CD4-positive, CD25-positive, alpha-beta regulatory T cell (primary cell): ENCODE measurements at regions not wholly inside any gene's neighbourhood (a gene's known extent, or its start where the extent isn't known, plus 50 kb on each side); places are given as distances from the start of the nearest gene placed in this dataset.
"Not testable (repeated sequence)": the region's sequence is repeated elsewhere in the genome, so short reads cannot be mapped to it uniquely, and the experiment has no call there.

Experiments
- ATAC-seq, 2 donors: fragments of 150-1000 bp; cut with Tn5 transposase; one replicate each; pipeline ENCODE4 v1.10.0; 2021; ENCODE audit warnings: low read depth in 2 of 2, moderate number of reproducible peaks in 2 of 2, moderate library complexity in 1 of 2
- DNase-seq, 3 donors: peaks; one replicate each; pipeline versions ENCODE4 v3.0.0 to v3.0.0-alpha.2; 2012 to 2022; ENCODE audit warnings: mixed read lengths in 1 of 3
- H3K27ac ChIP-seq: one replicate; pipeline ENCODE4 v1.7.0; 2013; ENCODE audit warnings: mild to moderate bottlenecking, low read length; ENCODE audit not compliant: insufficient read depth, poor library complexity, severe bottlenecking
- H3K27me3 ChIP-seq: one replicate; pipeline ENCODE4 v1.7.0; 2013; ENCODE audit warnings: low read length; ENCODE audit not compliant: control insufficient read depth, insufficient read depth
- H3K36me3 ChIP-seq: one replicate; pipeline ENCODE4 v1.7.0; 2013; ENCODE audit warnings: mild to moderate bottlenecking, low read length, moderate library complexity; ENCODE audit not compliant: control insufficient read depth, insufficient read depth
- H3K4me1 ChIP-seq: 2 replicates; pipeline ENCODE4 v1.7.0; 2013; ENCODE audit warnings: mild to moderate bottlenecking, low read length; ENCODE audit not compliant: insufficient read depth, control insufficient read depth, poor library complexity, severe bottlenecking
- H3K4me3 ChIP-seq: one replicate; pipeline ENCODE4 v1.7.0; 2013; ENCODE audit warnings: low read depth, mild to moderate bottlenecking, low read length, moderate library complexity
- H3K9me3 ChIP-seq, 2 experiments: 1 replicate in 1 of 2; 2 replicates in 1 of 2; pipeline ENCODE4 v1.7.0; 2013; ENCODE audit warnings: low read length in 2 of 2, mild to moderate bottlenecking in 1 of 2, moderate library complexity in 1 of 2; ENCODE audit not compliant: control insufficient read depth in 2 of 2
- H3K27ac Mint-ChIP-seq, 3 donors: one replicate each; pipeline ENCODE4 v1.8.0; 2020 to 2022; ENCODE audit warnings: mild to moderate bottlenecking in 3 of 3, mixed read lengths in 3 of 3, moderate library complexity in 2 of 3
- H3K27me3 Mint-ChIP-seq: one replicate; pipeline ENCODE4 v1.8.0; 2022; ENCODE audit warnings: mild to moderate bottlenecking, mixed read lengths
- H3K36me3 Mint-ChIP-seq: one replicate; pipeline ENCODE4 v1.8.0; 2020; ENCODE audit warnings: mixed read lengths
- H3K4me1 Mint-ChIP-seq, 4 donors: one replicate each; pipeline ENCODE4 v1.8.0; 2020 to 2022; ENCODE audit warnings: mixed read lengths in 4 of 4, mild to moderate bottlenecking in 1 of 4
- H3K4me3 Mint-ChIP-seq, 4 donors: one replicate each; pipeline ENCODE4 v1.8.0; 2020 to 2022; ENCODE audit warnings: mild to moderate bottlenecking in 4 of 4, mixed read lengths in 4 of 4, moderate library complexity in 3 of 4
- H3K9me3 Mint-ChIP-seq, 7 donors: one replicate each; pipeline ENCODE4 v1.8.0; 2020 to 2022; ENCODE audit warnings: mixed read lengths in 7 of 7, mild to moderate bottlenecking in 3 of 7, moderate library complexity in 2 of 7

GRCh38 chr15:31707944-31708702 is 322.2 kb upstream of the CHRNA7 start:
- H3K27me3 ChIP-seq, H3K9me3 Mint-ChIP-seq, H3K36me3 ChIP-seq, H3K36me3 Mint-ChIP-seq, H3K4me3 ChIP-seq, H3K4me1 Mint-ChIP-seq, H3K27ac ChIP-seq, H3K9me3 ChIP-seq, H3K4me3 Mint-ChIP-seq, H3K27me3 Mint-ChIP-seq, DNase-seq, H3K4me1 ChIP-seq, H3K27ac Mint-ChIP-seq: not testable (repeated sequence)
- ATAC-seq, result peak; percentile 40 to 48

GRCh38 chr15:31708703-31709327 is 321.5 kb upstream of the CHRNA7 start:
- H3K27me3 ChIP-seq, H3K27ac ChIP-seq, H3K36me3 Mint-ChIP-seq, H3K4me1 ChIP-seq, H3K36me3 ChIP-seq, DNase-seq, H3K4me3 ChIP-seq, H3K4me3 Mint-ChIP-seq, H3K27me3 Mint-ChIP-seq, H3K27ac Mint-ChIP-seq, H3K9me3 Mint-ChIP-seq, H3K9me3 ChIP-seq, H3K4me1 Mint-ChIP-seq: not testable (repeated sequence)
- peak; percentile 47 to 55 for ATAC-seq

- H3K27me3 ChIP-seq, H3K4me1 ChIP-seq, H3K27ac Mint-ChIP-seq, H3K36me3 ChIP-seq, H3K36me3 Mint-ChIP-seq, H3K27ac ChIP-seq, ATAC-seq, DNase-seq, H3K4me3 ChIP-seq, H3K9me3 ChIP-seq, H3K4me3 Mint-ChIP-seq, H3K9me3 Mint-ChIP-seq, H3K27me3 Mint-ChIP-seq, H3K4me1 Mint-ChIP-seq: not testable (repeated sequence)
Measured at GRCh38 chr15:31709479-31709878, 320.8 kb upstream of the CHRNA7 start.

DNA sequence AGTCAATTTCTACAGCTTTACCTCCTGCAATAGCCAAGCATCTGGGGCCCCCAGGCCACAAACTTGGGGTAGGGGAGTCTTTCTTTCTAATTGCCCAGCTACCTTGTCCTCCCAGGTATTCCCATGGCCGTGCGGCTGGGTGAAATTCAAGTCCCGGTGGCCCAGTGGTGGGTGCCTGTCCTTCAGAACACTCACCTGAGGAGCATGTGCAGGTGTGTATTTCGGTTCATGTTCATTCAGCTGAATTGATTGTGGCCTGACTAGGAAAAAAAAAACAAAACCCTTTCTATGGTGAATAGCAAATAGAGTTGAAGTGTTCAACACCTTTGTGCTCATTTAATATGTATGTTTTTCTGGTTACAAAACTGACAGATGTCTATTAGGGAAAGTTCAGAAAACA is 319.5 kb upstream of the CHRNA7 start:
- H3K27me3 ChIP-seq, ATAC-seq, H3K27ac Mint-ChIP-seq, H3K36me3 Mint-ChIP-seq, H3K27me3 Mint-ChIP-seq, H3K36me3 ChIP-seq, H3K4me1 ChIP-seq, H3K9me3 ChIP-seq, H3K4me1 Mint-ChIP-seq, H3K4me3 ChIP-seq, H3K4me3 Mint-ChIP-seq, H3K9me3 Mint-ChIP-seq, H3K27ac ChIP-seq, DNase-seq: not testable (repeated sequence)

DNA sequence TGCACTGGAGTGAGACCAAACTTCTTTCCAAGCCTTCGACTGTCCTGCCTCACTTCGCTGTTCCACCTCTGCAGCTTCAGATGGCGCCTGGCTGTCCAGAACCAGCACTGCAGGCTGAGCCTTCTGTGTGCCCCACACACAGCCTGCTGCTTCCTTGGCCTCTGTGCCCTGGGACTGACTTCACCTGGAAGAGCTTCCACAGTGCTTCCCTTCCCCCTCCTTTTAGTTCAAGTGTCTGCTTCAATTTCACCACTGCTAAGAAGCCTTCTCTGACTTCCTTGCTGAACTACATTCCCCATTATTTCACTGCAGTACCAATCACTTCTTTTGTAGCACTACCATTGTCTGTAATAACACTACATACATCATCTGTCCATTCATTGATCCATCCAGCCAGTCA is 315.1 kb upstream of the CHRNA7 start:
- not testable (repeated sequence) for H3K9me3 Mint-ChIP-seq, H3K4me1 Mint-ChIP-seq, H3K27ac ChIP-seq, H3K4me3 Mint-ChIP-seq, DNase-seq, H3K9me3 ChIP-seq, H3K36me3 Mint-ChIP-seq, H3K27me3 Mint-ChIP-seq, H3K4me1 ChIP-seq, H3K36me3 ChIP-seq, H3K4me3 ChIP-seq, ATAC-seq, H3K27ac Mint-ChIP-seq, H3K27me3 ChIP-seq

- H3K4me1 ChIP-seq, ATAC-seq, H3K27me3 ChIP-seq, H3K4me1 Mint-ChIP-seq, H3K36me3 Mint-ChIP-seq, H3K4me3 ChIP-seq, H3K4me3 Mint-ChIP-seq, H3K27ac Mint-ChIP-seq, H3K27me3 Mint-ChIP-seq, DNase-seq, H3K9me3 ChIP-seq, H3K36me3 ChIP-seq, H3K9me3 Mint-ChIP-seq, H3K27ac ChIP-seq: not testable (repeated sequence)
Measured at GRCh38 chr15:31718625-31719024, 311.7 kb upstream of the CHRNA7 start.

- not testable (repeated sequence) for H3K36me3 ChIP-seq, H3K4me3 ChIP-seq, H3K27ac ChIP-seq, H3K27me3 Mint-ChIP-seq, H3K4me1 ChIP-seq, H3K27me3 ChIP-seq, H3K27ac Mint-ChIP-seq, H3K4me1 Mint-ChIP-seq, H3K9me3 Mint-ChIP-seq, H3K9me3 ChIP-seq, H3K36me3 Mint-ChIP-seq, DNase-seq, ATAC-seq, H3K4me3 Mint-ChIP-seq
Measured at GRCh38 chr15:31719396-31720022, 310.8 kb upstream of the CHRNA7 start.

GRCh38 chr15:31723019-31723418 is 307.3 kb upstream of the CHRNA7 start:
- H3K27me3 ChIP-seq, ATAC-seq: not testable (repeated sequence)

More at GRCh38 chr15:31723019-31723418, 307.3 kb upstream of the CHRNA7 start:
- not testable (repeated sequence) for H3K4me3 Mint-ChIP-seq, DNase-seq, H3K36me3 Mint-ChIP-seq, H3K27me3 Mint-ChIP-seq, H3K36me3 ChIP-seq, H3K27ac Mint-ChIP-seq, H3K4me1 ChIP-seq, H3K9me3 Mint-ChIP-seq, H3K4me3 ChIP-seq, H3K4me1 Mint-ChIP-seq, H3K27ac ChIP-seq, H3K9me3 ChIP-seq
